ENCODE measurements at regions not wholly inside any gene's neighbourhood (a gene's known extent, or its start where the extent isn't known, plus 50 kb on each side); places are given as distances from the start of the nearest gene placed in this dataset.

- no peak overlapping the region for H3K27ac Mint-ChIP-seq
- H3K27me3 Mint-ChIP-seq (ENCODE audit: low read depth): no peaks in the 10 kb centered on the region
- no peak for ATAC-seq
- ChIA-PET CTCF (interaction anchor here (1.0 to 2.6 kb wide), 4 partner anchors 20 to 771 kb away, joined by 3 to 13 read pairs (median 5); no protein-coding TSS in a partner anchor), POLR2A (no interaction called here)
- H3K36me3 Mint-ChIP-seq: no peaks in the 10 kb centered on the region
- H3K9me3 Mint-ChIP-seq: peaks cover 6% of the 10 kb centered on the region; the same call in 1 of the 2 replicates
- no peak overlapping the region for H3K4me3 Mint-ChIP-seq
- peaks cover 4% of the 10 kb centered on the region for H3K4me1 Mint-ChIP-seq
- TF ChIP-seq OVOL2 (CRISPR knock-in tag; IDR thresholded peaks at IDR 0.05; ENCODE audit: borderline replicate concordance) (no peak), JAZF1 (CRISPR knock-in tag; IDR thresholded peaks at IDR 0.05) (no peak), CTCF (IDR thresholded peaks at IDR 0.05) (no peak), NFE2L1 (CRISPR knock-in tag; IDR thresholded peaks at IDR 0.05) (no peak)
- TF ChIP-seq, protein P1, sequence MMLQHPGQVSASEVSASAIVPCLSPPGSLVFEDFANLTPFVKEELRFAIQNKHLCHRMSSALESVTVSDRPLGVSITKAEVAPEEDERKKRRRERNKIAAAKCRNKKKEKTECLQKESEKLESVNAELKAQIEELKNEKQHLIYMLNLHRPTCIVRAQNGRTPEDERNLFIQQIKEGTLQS (CRISPR knock-in tag; conservative IDR thresholded peaks at IDR 0.05): no peak
- DNase-seq (ENCODE audit: low spot score): no peak
Observed at GRCh38 chr17:5665164-5665563, 80.9 kb upstream of the NLRP1 start.

DNA sequence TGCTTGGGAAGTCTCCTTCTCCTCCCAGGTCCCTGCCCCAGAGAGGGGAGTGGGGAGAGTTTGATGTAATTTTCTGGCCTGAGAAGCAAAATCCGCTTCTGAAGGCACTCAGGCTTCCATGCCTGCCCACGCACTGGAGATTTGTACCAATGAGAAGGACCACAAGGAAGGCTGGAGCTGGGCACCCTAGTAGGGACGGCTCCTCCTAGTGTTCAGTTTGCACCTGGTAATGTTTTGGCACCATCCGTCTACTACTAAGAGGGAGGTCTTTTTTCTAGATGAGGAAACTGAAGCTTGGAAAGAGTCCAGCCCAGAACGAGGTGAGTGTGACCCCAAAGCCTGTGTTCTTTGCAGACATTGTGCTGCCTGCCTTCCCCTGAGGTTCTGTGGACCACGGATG lies 83.6 kb upstream of the NLRP1 start:
- peaks cover 6% of the 10 kb centered on the region; the same call in 1 of the 2 replicates for H3K9me3 Mint-ChIP-seq
- H3K4me1 Mint-ChIP-seq: peaks cover 4% of the 10 kb centered on the region
- no peaks in the 10 kb centered on the region for H3K27me3 Mint-ChIP-seq (ENCODE audit: low read depth)
- ChIA-PET CTCF (interaction anchor here (0.6 to 1.9 kb wide), 13 partner anchors 8 to 768 kb away, joined by 3 to 18 read pairs (median 4); partner anchors contain the start of gene AIPL1), POLR2A (no interaction called here)
- ATAC-seq (peak; percentile 71), DNase-seq (ENCODE audit: low spot score) (peak; percentile 19)
- no peak overlapping the region for H3K27ac Mint-ChIP-seq
- no peak overlapping the region for H3K4me3 Mint-ChIP-seq
- TF ChIP-seq ZNF138 (CRISPR knock-in tag; conservative IDR thresholded peaks at IDR 0.05) (no peak), ZNF416 (CRISPR knock-in tag; IDR thresholded peaks at IDR 0.05) (no peak), GABPB1 (CRISPR knock-in tag; IDR thresholded peaks at IDR 0.05) (no peak), ZNF425 (CRISPR knock-in tag; conservative IDR thresholded peaks at IDR 0.05) (no peak), NFYB (CRISPR knock-in tag; conservative IDR thresholded peaks at IDR 0.05; ENCODE audit: low read depth) (no peak), SMAD4 (CRISPR knock-in tag; IDR thresholded peaks at IDR 0.05) (no peak), TEAD4 (CRISPR knock-in tag; IDR thresholded peaks at IDR 0.05) (no peak)
- TF ChIP-seq, protein P2, sequence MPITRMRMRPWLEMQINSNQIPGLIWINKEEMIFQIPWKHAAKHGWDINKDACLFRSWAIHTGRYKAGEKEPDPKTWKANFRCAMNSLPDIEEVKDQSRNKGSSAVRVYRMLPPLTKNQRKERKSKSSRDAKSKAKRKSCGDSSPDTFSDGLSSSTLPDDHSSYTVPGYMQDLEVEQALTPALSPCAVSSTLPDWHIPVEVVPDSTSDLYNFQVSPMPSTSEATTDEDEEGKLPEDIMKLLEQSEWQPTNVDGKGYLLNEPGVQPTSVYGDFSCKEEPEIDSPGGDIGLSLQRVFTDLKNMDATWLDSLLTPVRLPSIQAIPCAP (CRISPR knock-in tag; IDR thresholded peaks at IDR 0.05): no peak
- TF ChIP-seq, protein P3, sequence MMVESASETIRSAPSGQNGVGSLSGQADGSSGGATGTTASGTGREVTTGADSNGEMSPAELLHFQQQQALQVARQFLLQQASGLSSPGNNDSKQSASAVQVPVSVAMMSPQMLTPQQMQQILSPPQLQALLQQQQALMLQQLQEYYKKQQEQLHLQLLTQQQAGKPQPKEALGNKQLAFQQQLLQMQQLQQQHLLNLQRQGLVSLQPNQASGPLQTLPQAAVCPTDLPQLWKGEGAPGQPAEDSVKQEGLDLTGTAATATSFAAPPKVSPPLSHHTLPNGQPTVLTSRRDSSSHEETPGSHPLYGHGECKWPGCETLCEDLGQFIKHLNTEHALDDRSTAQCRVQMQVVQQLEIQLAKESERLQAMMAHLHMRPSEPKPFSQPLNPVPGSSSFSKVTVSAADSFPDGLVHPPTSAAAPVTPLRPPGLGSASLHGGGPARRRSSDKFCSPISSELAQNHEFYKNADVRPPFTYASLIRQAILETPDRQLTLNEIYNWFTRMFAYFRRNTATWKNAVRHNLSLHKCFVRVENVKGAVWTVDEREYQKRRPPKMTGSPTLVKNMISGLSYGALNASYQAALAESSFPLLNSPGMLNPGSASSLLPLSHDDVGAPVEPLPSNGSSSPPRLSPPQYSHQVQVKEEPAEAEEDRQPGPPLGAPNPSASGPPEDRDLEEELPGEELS (CRISPR knock-in tag; IDR thresholded peaks at IDR 0.05): no peak
- no peaks in the 10 kb centered on the region for H3K36me3 Mint-ChIP-seq

DNA sequence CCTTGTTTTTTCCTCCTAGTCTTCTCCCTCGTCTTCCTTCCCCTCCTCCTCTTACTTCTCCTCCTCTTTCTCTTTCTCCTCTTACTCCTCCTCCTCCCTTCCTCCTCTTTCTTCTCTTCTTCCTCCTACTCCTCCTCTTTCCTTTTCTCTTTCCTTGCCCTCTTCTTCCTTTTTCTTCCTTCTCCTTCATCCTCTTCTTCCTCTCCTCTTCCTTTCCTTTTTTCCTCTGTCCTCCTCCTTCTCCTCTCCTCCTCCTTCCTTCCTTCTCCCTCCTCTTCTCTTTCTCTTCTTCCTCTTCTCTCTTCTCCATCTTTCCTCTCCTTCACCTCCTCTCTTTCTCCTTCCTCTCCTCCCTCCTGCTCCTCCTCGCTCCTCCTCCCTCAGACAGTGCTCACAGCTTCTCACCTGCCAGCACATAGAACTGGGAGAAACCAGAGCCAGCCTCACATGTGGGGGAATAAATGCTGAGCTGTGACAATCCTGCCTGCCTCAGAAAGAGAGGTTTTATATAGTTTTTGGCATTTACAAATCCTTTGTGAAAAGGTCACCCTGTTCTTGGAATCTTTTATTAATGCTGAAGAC lies 84.3 kb upstream of the NLRP1 start:
- Mint-ChIP-seq H3K27ac (no peak overlapping the region), H3K4me1 (peaks cover 4% of the 10 kb centered on the region), H3K9me3 (peaks cover 3% of the 10 kb centered on the region; the same call in 1 of the 2 replicates), H3K36me3 (no peaks in the 10 kb centered on the region), H3K4me3 (no peak overlapping the region), H3K27me3 (ENCODE audit: low read depth) (no peaks in the 10 kb centered on the region)
- DNase-seq (ENCODE audit: low spot score): no peak
- ChIA-PET POLR2A (no interaction called here), CTCF (interaction anchor here (0.6 to 1.9 kb wide), 8 partner anchors 9 to 142 kb away, joined by 3 to 18 read pairs (median 4); no protein-coding TSS in a partner anchor)
- no peak for ATAC-seq
- TF ChIP-seq, protein P4, sequence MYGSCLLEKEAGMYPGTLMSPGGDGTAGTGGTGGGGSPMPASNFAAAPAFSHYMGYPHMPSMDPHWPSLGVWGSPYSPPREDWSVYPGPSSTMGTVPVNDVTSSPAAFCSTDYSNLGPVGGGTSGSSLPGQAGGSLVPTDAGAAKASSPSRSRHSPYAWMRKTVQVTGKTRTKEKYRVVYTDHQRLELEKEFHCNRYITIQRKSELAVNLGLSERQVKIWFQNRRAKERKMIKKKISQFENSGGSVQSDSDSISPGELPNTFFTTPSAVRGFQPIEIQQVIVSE (CRISPR knock-in tag; IDR thresholded peaks at IDR 0.05; ENCODE audit: borderline replicate concordance): no peak
- TF ChIP-seq ZSCAN18 (CRISPR knock-in tag; IDR thresholded peaks at IDR 0.05) (no peak), NFYB (CRISPR knock-in tag; conservative IDR thresholded peaks at IDR 0.05; ENCODE audit: low read depth) (no peak), SP1 (CRISPR knock-in tag; conservative IDR thresholded peaks at IDR 0.05) (no peak)
- TF ChIP-seq, protein P5, sequence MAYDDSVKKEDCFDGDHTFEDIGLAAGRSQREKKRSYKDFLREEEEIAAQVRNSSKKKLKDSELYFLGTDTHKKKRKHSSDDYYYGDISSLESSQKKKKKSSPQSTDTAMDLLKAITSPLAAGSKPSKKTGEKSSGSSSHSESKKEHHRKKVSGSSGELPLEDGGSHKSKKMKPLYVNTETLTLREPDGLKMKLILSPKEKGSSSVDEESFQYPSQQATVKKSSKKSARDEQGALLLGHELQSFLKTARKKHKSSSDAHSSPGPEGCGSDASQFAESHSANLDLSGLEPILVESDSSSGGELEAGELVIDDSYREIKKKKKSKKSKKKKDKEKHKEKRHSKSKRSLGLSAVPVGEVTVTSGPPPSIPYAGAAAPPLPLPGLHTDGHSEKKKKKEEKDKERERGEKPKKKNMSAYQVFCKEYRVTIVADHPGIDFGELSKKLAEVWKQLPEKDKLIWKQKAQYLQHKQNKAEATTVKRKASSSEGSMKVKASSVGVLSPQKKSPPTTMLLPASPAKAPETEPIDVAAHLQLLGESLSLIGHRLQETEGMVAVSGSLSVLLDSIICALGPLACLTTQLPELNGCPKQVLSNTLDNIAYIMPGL (CRISPR knock-in tag; IDR thresholded peaks at IDR 0.05): no peak
